Neutrophil (primary cell): ENCODE measurements at regions not wholly inside any gene's neighbourhood (a gene's known extent, or its start where the extent isn't known, plus 50 kb on each side); places are given as distances from the start of the nearest gene placed in this dataset.

Experiments
- H3K27ac ChIP-seq: fragments of 200-600 bp; sonication (generic); 2 replicates; pipeline ENCODE4 v1.5.1; 2016; ENCODE audit warnings: mild to moderate bottlenecking, moderate library complexity
- H3K27me3 ChIP-seq: fragments of 200-600 bp; sonication (generic); 2 replicates; pipeline ENCODE4 v1.6.0; 2016; ENCODE audit warnings: mild to moderate bottlenecking
- H3K36me3 ChIP-seq: fragments of 200-600 bp; sonication (generic); 2 replicates; pipeline ENCODE4 v1.5.1; 2017
- H3K4me1 ChIP-seq, 2 experiments: fragments of 200-600 bp in 1 of 2; sonication (generic) in 1 of 2; 1 replicate in 1 of 2; 2 replicates in 1 of 2; pipeline versions ENCODE4 v1.5.1 to v1.6.1; 2013 to 2016; ENCODE audit warnings: low read depth in 1 of 2, low read length in 1 of 2, mild to moderate bottlenecking in 1 of 2, moderate library complexity in 1 of 2; ENCODE audit not compliant: control insufficient read depth in 1 of 2, insufficient read depth in 1 of 2
- H3K4me3 ChIP-seq, 2 experiments: fragments of 200-600 bp in 1 of 2; sonication (generic) in 1 of 2; 1 replicate in 1 of 2; 2 replicates in 1 of 2; pipeline ENCODE4 v1.5.1; 2013 to 2016; ENCODE audit warnings: low read depth in 1 of 2, low read length in 1 of 2, mild to moderate bottlenecking in 1 of 2, moderate library complexity in 1 of 2
- H3K9me3 ChIP-seq: fragments of 200-600 bp; sonication (generic); 2 replicates; pipeline ENCODE4 v1.5.1; 2016
- CTCF ChIP-seq: fragments of 200-600 bp; sonication (generic); IDR thresholded peaks from 2 replicates; pipeline ENCODE4 v1.5.1; 2016; ENCODE audit warnings: antibody characterized with exemption

GRCh38 chr4:14277505-14277904, 650.0 kb upstream of the BOD1L1 start:
- TF ChIP-seq CTCF: no peak
- no peak overlapping the region for H3K4me3 ChIP-seq
- no peaks in the 10 kb centered on the region for H3K27me3 ChIP-seq
- no peak overlapping the region for H3K27ac ChIP-seq
- H3K9me3 ChIP-seq: no peaks in the 10 kb centered on the region
- no peaks in the 10 kb centered on the region for H3K36me3 ChIP-seq
- H3K4me1 ChIP-seq: no peaks in the 10 kb centered on the region

- H3K4me3 ChIP-seq: no peak overlapping the region
- H3K36me3 ChIP-seq: no peaks in the 10 kb centered on the region
- TF ChIP-seq CTCF: no peak
- H3K4me1 ChIP-seq: no peaks in the 10 kb centered on the region
- no peaks in the 10 kb centered on the region for H3K9me3 ChIP-seq
- no peaks in the 10 kb centered on the region for H3K27me3 ChIP-seq
- no peak overlapping the region for H3K27ac ChIP-seq
Observed at GRCh38 chr4:14280567-14280966, 653.0 kb upstream of the BOD1L1 start.

- H3K9me3 ChIP-seq: no peaks in the 10 kb centered on the region
- no peak for TF ChIP-seq CTCF
- no peaks in the 10 kb centered on the region for H3K36me3 ChIP-seq
- H3K27me3 ChIP-seq: no peaks in the 10 kb centered on the region
- H3K4me3 ChIP-seq: no peak overlapping the region
- H3K27ac ChIP-seq: no peak overlapping the region
- H3K4me1 ChIP-seq: no peaks in the 10 kb centered on the region
Observed at GRCh38 chr4:14284578-14284977, 657.1 kb upstream of the BOD1L1 start.

GRCh38 chr4:14289708-14290107, 662.2 kb upstream of the BOD1L1 start:
- Histone ChIP-seq H3K27me3 (no peaks in the 10 kb centered on the region), H3K36me3 (no peaks in the 10 kb centered on the region), H3K27ac (no peak overlapping the region), H3K4me1 (no peaks in the 10 kb centered on the region), H3K9me3 (no peaks in the 10 kb centered on the region), H3K4me3 (no peak overlapping the region)
- no peak for TF ChIP-seq CTCF

GRCh38 chr4:14293582-14293981, 666.1 kb upstream of the BOD1L1 start:
- TF ChIP-seq CTCF: no peak
- H3K4me1 ChIP-seq: no peaks in the 10 kb centered on the region
- no peaks in the 10 kb centered on the region for H3K9me3 ChIP-seq
- H3K4me3 ChIP-seq: no peak overlapping the region
- H3K36me3 ChIP-seq: no peaks in the 10 kb centered on the region
- H3K27ac ChIP-seq: no peak overlapping the region
- no peaks in the 10 kb centered on the region for H3K27me3 ChIP-seq

- H3K9me3 ChIP-seq: no peaks in the 10 kb centered on the region
- no peaks in the 10 kb centered on the region for H3K4me1 ChIP-seq
- no peak overlapping the region for H3K4me3 ChIP-seq
- no peak for TF ChIP-seq CTCF
- H3K27ac ChIP-seq: no peak overlapping the region
- no peaks in the 10 kb centered on the region for H3K36me3 ChIP-seq
- no peaks in the 10 kb centered on the region for H3K27me3 ChIP-seq
Observed at GRCh38 chr4:14294611-14295010, 667.1 kb upstream of the BOD1L1 start.
